ENCODE measurements at regions not wholly inside any gene's neighbourhood (a gene's known extent, or its start where the extent isn't known, plus 50 kb on each side); places are given as distances from the start of the nearest gene placed in this dataset.

DNA sequence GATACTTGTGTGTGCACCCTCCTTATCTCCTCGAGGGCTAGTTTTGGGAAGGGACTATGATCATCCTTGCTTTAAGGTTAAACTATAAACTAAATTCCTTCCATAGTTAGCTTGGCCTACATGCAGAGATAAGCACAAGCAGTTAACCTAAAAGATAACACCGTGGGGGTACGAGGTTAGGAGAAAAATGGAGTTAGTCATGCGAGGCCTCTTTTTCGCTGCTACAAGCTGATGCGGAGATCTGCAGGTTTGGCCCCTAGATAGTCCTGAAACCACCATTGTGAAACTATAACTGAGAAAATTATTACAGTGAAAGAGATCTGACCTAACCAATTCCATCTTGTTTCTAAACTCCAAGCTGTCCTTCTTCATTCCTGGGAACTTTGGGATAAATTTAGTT lies 113.7 kb upstream of the ZKSCAN2 start:
- TF ChIP-seq, protein P1, sequence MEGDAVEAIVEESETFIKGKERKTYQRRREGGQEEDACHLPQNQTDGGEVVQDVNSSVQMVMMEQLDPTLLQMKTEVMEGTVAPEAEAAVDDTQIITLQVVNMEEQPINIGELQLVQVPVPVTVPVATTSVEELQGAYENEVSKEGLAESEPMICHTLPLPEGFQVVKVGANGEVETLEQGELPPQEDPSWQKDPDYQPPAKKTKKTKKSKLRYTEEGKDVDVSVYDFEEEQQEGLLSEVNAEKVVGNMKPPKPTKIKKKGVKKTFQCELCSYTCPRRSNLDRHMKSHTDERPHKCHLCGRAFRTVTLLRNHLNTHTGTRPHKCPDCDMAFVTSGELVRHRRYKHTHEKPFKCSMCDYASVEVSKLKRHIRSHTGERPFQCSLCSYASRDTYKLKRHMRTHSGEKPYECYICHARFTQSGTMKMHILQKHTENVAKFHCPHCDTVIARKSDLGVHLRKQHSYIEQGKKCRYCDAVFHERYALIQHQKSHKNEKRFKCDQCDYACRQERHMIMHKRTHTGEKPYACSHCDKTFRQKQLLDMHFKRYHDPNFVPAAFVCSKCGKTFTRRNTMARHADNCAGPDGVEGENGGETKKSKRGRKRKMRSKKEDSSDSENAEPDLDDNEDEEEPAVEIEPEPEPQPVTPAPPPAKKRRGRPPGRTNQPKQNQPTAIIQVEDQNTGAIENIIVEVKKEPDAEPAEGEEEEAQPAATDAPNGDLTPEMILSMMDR (conservative IDR thresholded peaks at IDR 0.05 in 1 of 2, IDR thresholded peaks at IDR 0.05 in 1 of 2; ENCODE audit: low read depth in 1 of 2, low read length in 2 of 2), result no peak
- TF ChIP-seq EZH2 (IDR thresholded peaks at IDR 0.05; ENCODE audit: low read length, missing control alignments), result no peak

Data from fibroblast of lung (primary cell).